ENCODE measurements at regions not wholly inside any gene's neighbourhood (a gene's known extent, or its start where the extent isn't known, plus 50 kb on each side); places are given as distances from the start of the nearest gene placed in this dataset.
"Not testable (repeated sequence)": the region's sequence is repeated elsewhere in the genome, so short reads cannot be mapped to it uniquely, and the experiment has no call there.

DNA sequence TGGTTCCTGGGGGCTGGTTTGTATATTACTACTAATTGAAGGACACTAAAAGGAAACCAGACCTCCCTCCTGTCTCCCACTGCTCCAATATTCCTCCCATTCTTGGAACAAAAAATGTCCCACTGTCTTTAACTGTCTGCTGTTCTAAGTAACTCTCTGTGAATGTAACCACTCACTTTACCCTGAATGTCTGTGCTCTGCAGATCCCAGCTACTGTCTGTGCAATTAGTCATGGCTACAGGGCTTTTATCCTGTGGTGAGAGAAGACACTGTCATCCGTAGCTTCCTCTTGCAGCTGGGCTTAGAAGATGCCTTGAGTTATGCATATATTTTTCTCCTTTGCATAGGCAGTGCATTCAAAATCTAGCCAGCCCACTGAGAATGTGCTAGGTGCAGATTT, 853.8 kb downstream of the CDH8 start:
- Mint-ChIP-seq H3K36me3 (ENCODE audit: low read depth) (no peaks in the 10 kb centered on the region), H3K27me3 (no peaks in the 10 kb centered on the region), H3K27ac (no peak overlapping the region), H3K4me1 (no peaks in the 10 kb centered on the region), H3K4me3 (no peak overlapping the region)
- peaks cover 3% of the 10 kb centered on the region for H3K9me3 ChIP-seq (ENCODE audit: control insufficient read depth, low read length, poor library complexity, severe bottlenecking)
- DNase-seq (no peak), ATAC-seq (no peak)

- Mint-ChIP-seq H3K27ac (no peak overlapping the region), H3K27me3 (no peaks in the 10 kb centered on the region), H3K4me1 (no peaks in the 10 kb centered on the region), H3K4me3 (no peak overlapping the region), H3K36me3 (ENCODE audit: low read depth) (no peaks in the 10 kb centered on the region)
- ATAC-seq (no peak), DNase-seq (no peak)
- H3K9me3 ChIP-seq (ENCODE audit: control insufficient read depth, low read length, poor library complexity, severe bottlenecking) = peaks cover 3% of the 10 kb centered on the region
These were observed 854.3 kb downstream of the CDH8 start for GRCh38 chr16:61181982-61182381.

GRCh38 chr16:61179561-61179960, 856.7 kb downstream of the CDH8 start:
- Mint-ChIP-seq H3K4me3 (no peak overlapping the region), H3K4me1 (no peaks in the 10 kb centered on the region), H3K27me3 (no peaks in the 10 kb centered on the region), H3K36me3 (ENCODE audit: low read depth) (no peaks in the 10 kb centered on the region), H3K27ac (no peak overlapping the region)
- DNase-seq (no peak), ATAC-seq (no peak)
- peaks cover 3% of the 10 kb centered on the region for H3K9me3 ChIP-seq (ENCODE audit: control insufficient read depth, low read length, poor library complexity, severe bottlenecking)

DNA sequence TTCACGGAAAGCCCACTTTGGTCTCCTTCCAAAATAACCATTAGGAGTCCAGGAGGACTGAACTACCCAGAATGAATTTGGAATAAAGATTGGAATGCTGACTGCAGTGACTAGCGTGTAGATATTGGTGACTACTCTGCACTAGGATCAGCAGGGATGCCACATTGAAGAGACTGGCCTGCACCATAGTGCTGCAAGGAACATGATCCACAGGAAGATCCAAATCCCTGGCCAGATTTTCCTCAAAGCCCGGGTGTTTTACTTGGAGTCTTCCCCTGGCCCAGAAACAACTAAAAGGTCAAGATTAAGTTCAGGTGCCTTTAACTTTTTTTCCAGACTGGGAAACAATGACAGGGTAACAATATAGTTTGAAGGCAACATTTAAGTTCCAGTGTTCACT, 870.4 kb downstream of the CDH8 start:
- Mint-ChIP-seq H3K27ac (no peak overlapping the region), H3K4me1 (no peaks in the 10 kb centered on the region), H3K27me3 (no peaks in the 10 kb centered on the region), H3K36me3 (ENCODE audit: low read depth) (no peaks in the 10 kb centered on the region), H3K4me3 (no peak overlapping the region)
- no peak for DNase-seq
- no peaks in the 10 kb centered on the region for H3K9me3 ChIP-seq (ENCODE audit: control insufficient read depth, low read length, poor library complexity, severe bottlenecking)
- ATAC-seq = no peak

- Mint-ChIP-seq H3K4me1 (no peaks in the 10 kb centered on the region), H3K27me3 (no peaks in the 10 kb centered on the region), H3K4me3 (no peak overlapping the region), H3K27ac (no peak overlapping the region), H3K36me3 (ENCODE audit: low read depth) (no peaks in the 10 kb centered on the region)
- H3K9me3 ChIP-seq (ENCODE audit: control insufficient read depth, low read length, poor library complexity, severe bottlenecking) = no peaks in the 10 kb centered on the region
- ATAC-seq (no peak), DNase-seq (no peak)
These were observed 885.9 kb downstream of the CDH8 start for GRCh38 chr16:61150351-61150750.

DNA sequence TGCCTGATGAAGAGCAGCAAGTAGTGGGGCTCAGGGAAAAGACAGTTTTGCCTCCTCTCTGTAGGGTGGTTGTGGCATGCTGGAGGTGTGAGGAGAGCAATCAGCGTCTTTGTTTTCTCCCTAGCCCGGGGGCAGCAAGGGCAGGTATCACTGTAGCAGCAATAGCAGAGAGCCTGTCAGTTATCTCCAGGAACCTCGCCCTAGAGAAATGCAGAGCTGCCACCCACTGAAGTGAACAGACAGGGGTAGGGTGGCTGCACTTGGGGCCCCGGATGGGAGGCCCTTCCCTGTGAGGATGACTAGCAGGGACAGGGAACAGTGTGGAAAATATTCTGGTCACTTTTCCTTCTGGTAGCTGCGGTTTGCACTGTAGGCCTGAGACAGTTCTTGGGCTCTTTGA, 886.5 kb downstream of the CDH8 start:
- no peak overlapping the region for H3K27ac Mint-ChIP-seq
- no peaks in the 10 kb centered on the region for H3K4me1 Mint-ChIP-seq
- H3K9me3 ChIP-seq (ENCODE audit: control insufficient read depth, low read length, poor library complexity, severe bottlenecking) = peaks cover under 1% of the 10 kb centered on the region
- ATAC-seq (no peak), DNase-seq (no peak)
- no peak overlapping the region for H3K4me3 Mint-ChIP-seq
- H3K36me3 Mint-ChIP-seq (ENCODE audit: low read depth) = no peaks in the 10 kb centered on the region
- H3K27me3 Mint-ChIP-seq = no peaks in the 10 kb centered on the region

DNA sequence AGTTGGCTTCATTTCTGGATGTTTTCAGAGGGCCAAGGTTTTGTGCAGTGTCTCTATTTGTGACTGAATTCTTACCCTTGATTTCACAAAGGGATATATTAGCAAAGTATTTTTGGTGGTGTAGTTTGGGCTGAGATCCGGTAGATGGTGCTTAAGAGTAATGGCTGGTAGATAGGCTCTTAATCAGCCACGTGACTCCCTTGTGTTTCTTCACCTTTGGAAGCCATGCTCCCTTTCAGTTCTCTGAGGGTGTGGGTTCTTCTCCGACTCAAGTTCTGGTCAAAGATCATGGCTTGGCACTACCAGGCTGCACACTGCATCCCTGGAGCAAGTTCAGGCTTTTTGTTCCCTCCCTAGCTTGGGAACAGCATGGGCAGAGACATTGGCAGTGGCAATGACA, 887.3 kb downstream of the CDH8 start:
- H3K9me3 ChIP-seq (ENCODE audit: control insufficient read depth, low read length, poor library complexity, severe bottlenecking) = peaks cover 5% of the 10 kb centered on the region
- Mint-ChIP-seq H3K27ac (no peak overlapping the region), H3K36me3 (ENCODE audit: low read depth) (no peaks in the 10 kb centered on the region), H3K4me3 (no peak overlapping the region), H3K4me1 (no peaks in the 10 kb centered on the region), H3K27me3 (no peaks in the 10 kb centered on the region)
- ATAC-seq (no peak), DNase-seq (no peak)

DNA sequence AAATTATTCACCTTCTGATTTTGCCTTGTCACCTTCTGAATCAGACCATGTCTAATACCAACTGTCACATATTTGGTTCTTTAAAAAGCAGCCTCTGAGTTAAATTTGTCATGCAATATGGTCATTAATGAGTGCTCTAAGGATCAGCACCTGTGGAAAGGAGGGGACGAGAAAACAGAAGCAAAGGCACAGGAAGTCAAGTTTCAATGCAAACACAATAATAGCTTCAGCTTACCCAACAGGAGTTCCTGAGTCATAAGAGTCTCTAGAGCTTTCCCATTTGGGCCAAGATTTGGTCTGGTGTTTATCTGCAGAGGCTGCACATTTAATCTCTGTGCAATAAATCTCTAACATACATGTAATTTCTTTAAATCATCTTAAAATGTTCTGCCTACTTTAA, 889.8 kb downstream of the CDH8 start:
- no peak for DNase-seq
- H3K4me1 Mint-ChIP-seq = no peaks in the 10 kb centered on the region
- no peaks in the 10 kb centered on the region for H3K36me3 Mint-ChIP-seq (ENCODE audit: low read depth)
- H3K27me3 Mint-ChIP-seq = no peaks in the 10 kb centered on the region
- peaks cover 5% of the 10 kb centered on the region for H3K9me3 ChIP-seq (ENCODE audit: control insufficient read depth, low read length, poor library complexity, severe bottlenecking)
- H3K27ac Mint-ChIP-seq = no peak overlapping the region
- no peak overlapping the region for H3K4me3 Mint-ChIP-seq
- ATAC-seq = no peak

DNA sequence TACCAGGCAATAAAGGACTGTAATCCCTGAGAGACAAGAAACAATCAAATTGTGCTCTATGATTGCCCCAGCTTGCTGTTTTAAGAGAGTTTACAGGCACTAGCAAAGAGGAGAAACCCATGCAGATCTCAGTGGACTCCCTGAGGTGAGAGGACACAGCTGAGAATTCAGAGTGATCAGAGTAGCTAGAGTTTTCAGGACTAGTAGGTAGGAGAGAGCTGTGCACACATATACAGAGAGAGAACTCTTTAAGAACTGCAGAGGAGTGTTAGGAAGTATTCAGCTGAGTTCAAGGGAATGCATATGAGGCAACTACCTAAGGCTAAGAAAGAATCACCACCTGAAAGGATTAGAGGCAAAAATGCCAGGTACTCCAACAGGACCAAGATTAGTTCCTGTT, 904.8 kb downstream of the CDH8 start:
- H3K9me3 ChIP-seq (ENCODE audit: control insufficient read depth, low read length, poor library complexity, severe bottlenecking) = no peaks in the 10 kb centered on the region
- no peak overlapping the region for H3K27ac Mint-ChIP-seq
- no peak overlapping the region for H3K4me3 Mint-ChIP-seq
- DNase-seq = no peak
- ATAC-seq = no peak
- no peaks in the 10 kb centered on the region for H3K36me3 Mint-ChIP-seq (ENCODE audit: low read depth)
- no peaks in the 10 kb centered on the region for H3K27me3 Mint-ChIP-seq
- H3K4me1 Mint-ChIP-seq = no peaks in the 10 kb centered on the region

DNA sequence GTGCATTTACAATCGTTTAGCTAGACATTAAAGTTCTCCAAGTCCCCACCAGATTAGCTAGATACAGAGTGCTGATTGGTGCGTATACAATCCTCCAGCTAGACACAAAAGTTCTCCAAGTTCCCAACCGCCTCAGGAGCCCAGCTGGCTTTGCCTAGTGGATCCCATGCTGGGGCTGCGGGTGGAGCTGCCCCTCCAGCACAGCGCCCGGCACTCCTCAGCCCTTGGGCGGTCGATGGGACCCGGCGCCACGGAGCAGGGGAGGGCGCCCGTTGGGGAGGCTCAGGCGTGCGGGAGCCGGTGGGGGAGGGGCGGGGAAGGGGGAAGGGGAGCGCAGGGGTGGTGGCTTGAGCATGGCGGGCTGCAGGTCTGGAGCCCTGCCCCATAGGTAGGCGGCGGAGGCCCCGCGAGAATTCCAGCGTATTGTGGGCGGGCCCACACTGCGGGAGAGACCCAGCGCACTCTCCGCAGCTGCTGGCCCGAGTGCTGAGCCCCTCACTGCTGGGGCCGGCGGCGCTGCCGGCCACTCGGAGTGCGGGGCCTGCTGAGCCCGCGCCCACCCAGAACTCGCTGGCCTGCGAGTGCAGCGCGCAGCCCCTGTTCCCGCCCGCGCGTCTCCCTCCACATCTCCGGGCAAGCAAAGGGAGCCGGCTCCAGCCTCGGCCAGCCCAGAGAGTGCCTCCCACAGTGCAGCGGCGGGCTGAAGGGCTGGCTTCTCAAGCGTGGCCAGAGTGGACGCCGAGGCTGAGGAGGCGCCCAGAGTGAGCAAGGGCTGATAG, 907.5 kb downstream of the CDH8 start:
- no peak for DNase-seq
- no peaks in the 10 kb centered on the region for H3K36me3 Mint-ChIP-seq (ENCODE audit: low read depth)
- no peak overlapping the region for H3K4me3 Mint-ChIP-seq
- H3K27ac Mint-ChIP-seq = no peak overlapping the region
- H3K4me1 Mint-ChIP-seq = no peaks in the 10 kb centered on the region
- ATAC-seq = no peak
- no peaks in the 10 kb centered on the region for H3K27me3 Mint-ChIP-seq
- no peaks in the 10 kb centered on the region for H3K9me3 ChIP-seq (ENCODE audit: control insufficient read depth, low read length, poor library complexity, severe bottlenecking)

DNA sequence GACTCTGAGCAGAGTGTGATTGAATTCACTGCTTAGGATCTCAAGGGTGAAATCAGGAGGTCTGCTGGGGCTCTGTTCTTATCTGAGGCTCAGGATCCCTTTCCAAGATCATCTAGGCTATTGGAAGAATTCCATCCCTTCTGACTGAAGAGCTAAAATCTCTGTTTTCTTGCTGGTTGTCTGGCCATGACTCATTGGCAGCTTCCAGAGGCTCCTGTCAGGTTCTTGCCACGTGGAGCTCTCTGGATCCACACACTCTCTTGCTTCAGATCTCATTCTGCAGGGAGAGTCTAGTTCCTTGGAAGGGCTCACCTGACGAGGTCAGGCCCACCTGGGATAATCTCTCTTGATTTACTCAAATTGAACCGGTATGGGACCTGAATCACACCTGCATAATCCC, 930.7 kb downstream of the CDH8 start:
- DNase-seq = no peak
- H3K4me1 Mint-ChIP-seq = no peaks in the 10 kb centered on the region
- no peak overlapping the region for H3K4me3 Mint-ChIP-seq
- H3K36me3 Mint-ChIP-seq (ENCODE audit: low read depth) = no peaks in the 10 kb centered on the region
- H3K27ac Mint-ChIP-seq = no peak overlapping the region
- H3K27me3 Mint-ChIP-seq = no peaks in the 10 kb centered on the region
- no peaks in the 10 kb centered on the region for H3K9me3 ChIP-seq (ENCODE audit: control insufficient read depth, low read length, poor library complexity, severe bottlenecking)
- no peak for ATAC-seq

DNA sequence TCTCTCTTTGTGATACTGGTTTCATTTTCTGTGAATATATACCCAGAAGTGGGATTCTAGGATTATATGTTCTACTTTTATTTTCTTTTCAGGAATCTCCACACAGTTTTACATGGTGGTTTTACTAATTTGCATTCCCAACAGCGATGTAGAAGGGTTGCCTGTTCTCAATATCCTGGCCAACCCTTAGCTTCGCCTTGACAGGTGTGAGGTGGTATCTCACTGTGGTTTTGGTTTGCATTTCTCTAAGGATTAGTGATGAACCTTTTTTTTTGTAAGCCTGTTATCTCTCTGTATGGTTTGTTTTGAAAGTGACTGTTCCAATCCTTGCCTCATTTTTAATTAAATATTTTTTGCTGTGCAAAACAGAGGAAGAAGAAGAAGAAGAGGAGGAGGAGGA, 937.7 kb downstream of the CDH8 start:
- no peaks in the 10 kb centered on the region for H3K36me3 Mint-ChIP-seq (ENCODE audit: low read depth)
- H3K4me3 Mint-ChIP-seq = no peak overlapping the region
- H3K27ac Mint-ChIP-seq = no peak overlapping the region
- H3K9me3 ChIP-seq (ENCODE audit: control insufficient read depth, low read length, poor library complexity, severe bottlenecking) = no peaks in the 10 kb centered on the region
- no peaks in the 10 kb centered on the region for H3K27me3 Mint-ChIP-seq
- no peaks in the 10 kb centered on the region for H3K4me1 Mint-ChIP-seq
- DNase-seq (no peak), ATAC-seq (no peak)

- not testable (repeated sequence) for H3K4me3 Mint-ChIP-seq
These were observed 944.9 kb downstream of the CDH8 start for GRCh38 chr16:61091300-61091699.

DNA sequence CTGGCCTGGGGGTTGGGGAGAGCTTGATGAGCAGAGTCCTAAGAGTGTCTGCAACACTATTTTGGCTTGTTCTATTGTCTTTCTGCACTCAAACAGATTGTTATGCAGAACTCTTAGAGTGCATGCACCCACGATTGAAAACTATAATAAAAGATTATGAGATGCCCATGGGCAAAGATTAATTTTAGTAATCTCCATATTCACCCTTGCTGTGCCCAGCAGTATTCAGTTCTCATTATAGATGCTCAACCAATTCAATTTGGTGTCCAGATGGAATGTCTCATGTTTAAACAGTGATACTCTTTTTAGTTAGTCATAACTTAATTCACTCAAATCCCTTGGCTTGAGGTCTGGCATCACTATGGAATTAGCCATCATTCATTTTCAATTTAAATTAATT, 952.5 kb downstream of the CDH8 start:
- ATAC-seq = no peak
- no peak overlapping the region for H3K4me3 Mint-ChIP-seq
- H3K4me1 Mint-ChIP-seq = no peaks in the 10 kb centered on the region
- no peaks in the 10 kb centered on the region for H3K36me3 Mint-ChIP-seq (ENCODE audit: low read depth)
- no peaks in the 10 kb centered on the region for H3K27me3 Mint-ChIP-seq
- no peak overlapping the region for H3K27ac Mint-ChIP-seq
- DNase-seq = no peak
- peaks cover 4% of the 10 kb centered on the region for H3K9me3 ChIP-seq (ENCODE audit: control insufficient read depth, low read length, poor library complexity, severe bottlenecking)

More at GRCh38 chr16:61091300-61091699, 944.9 kb downstream of the CDH8 start:
- not testable (repeated sequence) for H3K27ac Mint-ChIP-seq; H3K4me1 Mint-ChIP-seq; ATAC-seq; H3K36me3 Mint-ChIP-seq (ENCODE audit: low read depth); H3K9me3 ChIP-seq (ENCODE audit: control insufficient read depth, low read length, poor library complexity, severe bottlenecking); DNase-seq; H3K27me3 Mint-ChIP-seq

All from T-helper 17 cell (primary cell).